ENCODE measurements at regions not wholly inside any gene's neighbourhood (a gene's known extent, or its start where the extent isn't known, plus 50 kb on each side); places are given as distances from the start of the nearest gene placed in this dataset.
"Not testable (repeated sequence)": the region's sequence is repeated elsewhere in the genome, so short reads cannot be mapped to it uniquely, and the experiment has no call there.

DNA sequence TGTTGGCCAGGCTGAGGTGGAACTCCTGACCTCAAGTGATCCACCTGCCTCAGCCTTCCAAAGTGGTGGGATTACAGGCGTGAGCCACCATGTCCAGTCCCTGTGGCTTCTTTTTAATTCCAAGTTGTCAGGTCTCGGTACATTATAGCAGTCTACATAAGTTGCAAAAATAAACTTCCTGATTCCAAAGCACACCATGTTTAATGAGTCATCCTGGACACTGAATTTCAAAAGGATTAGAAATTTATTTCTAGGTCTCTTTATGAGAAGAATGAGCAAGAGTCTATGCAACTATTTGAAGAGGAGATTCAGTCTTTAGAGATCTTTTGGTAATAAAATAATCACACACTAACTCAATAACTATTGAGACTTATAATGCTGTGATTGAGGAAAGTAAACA lies 63.9 kb upstream of the MCHR2 start:
- Histone ChIP-seq H4K20me1 (ENCODE audit: control insufficient read depth, insufficient read depth, low read length, poor library complexity, severe bottlenecking) (no peaks in the 10 kb centered on the region), H3K9me3 (ENCODE audit: control extremely low read depth in 1 of 3, control insufficient read depth in 2 of 3, insufficient read depth in 1 of 3, low read length in 2 of 3) (no peaks in the 10 kb centered on the region), H3K9ac (ENCODE audit: low read length) (no peak overlapping the region), H3K4me2 (replicated peaks; ENCODE audit: low read depth, low read length, poor library complexity, severe bottlenecking) (no peak overlapping the region), H3K4me1 (ENCODE audit: control insufficient read depth in 2 of 2, insufficient read depth in 2 of 2, low read length in 2 of 2) (no peaks in the 10 kb centered on the region), H3K4me3 (ENCODE audit: control extremely low read depth in 1 of 5, extremely low read depth in 1 of 5, insufficient read depth in 1 of 5, low read depth in 2 of 5, low read length in 4 of 5) (no peak overlapping the region), H3K79me2 (ENCODE audit: control insufficient read depth, insufficient read depth, low read length) (no peaks in the 10 kb centered on the region), H3K36me3 (replicated peaks in 1 of 2; ENCODE audit: control extremely low read depth in 1 of 2, control insufficient read depth in 1 of 2, extremely low read depth in 1 of 2, insufficient read depth in 2 of 2, low read length in 1 of 2) (no peaks in the 10 kb centered on the region), H3K27ac (ENCODE audit: low read length in 2 of 2) (no peak overlapping the region), H3K27me3 (replicated peaks in 1 of 4; ENCODE audit: control extremely low read depth in 1 of 4, control insufficient read depth in 3 of 4, insufficient read depth in 4 of 4, low read length in 3 of 4) (no peaks in the 10 kb centered on the region), H2AFZ (ENCODE audit: insufficient read depth, low read depth, low read length, poor library complexity, severe bottlenecking) (no peak overlapping the region)
- Mint-ChIP-seq H3K27ac (no peak overlapping the region), H3K4me1 (no peaks in the 10 kb centered on the region), H3K4me3 (no peak overlapping the region), H3K27me3 (no peaks in the 10 kb centered on the region), H3K9me3 (ENCODE audit: insufficient read depth) (no peaks in the 10 kb centered on the region)
- no peak for ATAC-seq (ENCODE audit: low read depth)
- DNase-seq: no peak
- ChIA-PET POLR2A (no interaction called here), CTCF (no interaction called here)
- TF ChIP-seq, protein P1, sequence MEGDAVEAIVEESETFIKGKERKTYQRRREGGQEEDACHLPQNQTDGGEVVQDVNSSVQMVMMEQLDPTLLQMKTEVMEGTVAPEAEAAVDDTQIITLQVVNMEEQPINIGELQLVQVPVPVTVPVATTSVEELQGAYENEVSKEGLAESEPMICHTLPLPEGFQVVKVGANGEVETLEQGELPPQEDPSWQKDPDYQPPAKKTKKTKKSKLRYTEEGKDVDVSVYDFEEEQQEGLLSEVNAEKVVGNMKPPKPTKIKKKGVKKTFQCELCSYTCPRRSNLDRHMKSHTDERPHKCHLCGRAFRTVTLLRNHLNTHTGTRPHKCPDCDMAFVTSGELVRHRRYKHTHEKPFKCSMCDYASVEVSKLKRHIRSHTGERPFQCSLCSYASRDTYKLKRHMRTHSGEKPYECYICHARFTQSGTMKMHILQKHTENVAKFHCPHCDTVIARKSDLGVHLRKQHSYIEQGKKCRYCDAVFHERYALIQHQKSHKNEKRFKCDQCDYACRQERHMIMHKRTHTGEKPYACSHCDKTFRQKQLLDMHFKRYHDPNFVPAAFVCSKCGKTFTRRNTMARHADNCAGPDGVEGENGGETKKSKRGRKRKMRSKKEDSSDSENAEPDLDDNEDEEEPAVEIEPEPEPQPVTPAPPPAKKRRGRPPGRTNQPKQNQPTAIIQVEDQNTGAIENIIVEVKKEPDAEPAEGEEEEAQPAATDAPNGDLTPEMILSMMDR (IDR thresholded peaks at IDR 0.05): no peak
- TF ChIP-seq EZH2 (IDR thresholded peaks at IDR 0.05; ENCODE audit: borderline replicate concordance, insufficient read depth, low read depth, low read length, poor library complexity, severe bottlenecking): no peak
- WGBS (ENCODE audit: insufficient coverage): 100% methylated on average over 1 of the region's 2 CpGs
- intact Hi-C loops (cut with micrococcal nuclease): no loop called here

DNA sequence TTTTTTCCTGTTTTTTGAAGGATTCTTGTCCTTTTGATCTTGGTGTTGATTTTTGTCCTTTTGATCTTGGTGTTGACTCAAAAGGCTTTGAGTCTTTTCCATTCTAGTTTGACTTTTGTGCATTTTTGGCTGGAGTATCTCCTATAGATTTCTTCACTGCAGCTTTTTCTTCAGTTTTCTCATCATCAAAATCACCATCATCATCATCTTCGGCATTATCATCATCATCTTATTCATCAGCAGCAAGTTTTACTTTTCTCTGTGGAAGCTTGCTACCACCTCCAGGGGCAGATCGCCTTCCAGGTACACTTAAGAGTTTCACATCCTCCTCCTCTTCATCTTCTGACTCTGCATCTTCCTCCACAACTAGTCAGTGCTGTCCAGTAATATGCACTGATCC lies 56.5 kb upstream of the MCHR2 start:
- H3K79me2 ChIP-seq (ENCODE audit: control insufficient read depth, insufficient read depth, low read length): no peaks in the 10 kb centered on the region

GRCh38 chr6:100043961-100044360 lies 49.9 kb upstream of the MCHR2 start:
- POLR2A ChIA-PET; H3K4me1 ChIP-seq (ENCODE audit: control insufficient read depth in 2 of 2, insufficient read depth in 2 of 2, low read length in 2 of 2); H2AFZ ChIP-seq (ENCODE audit: insufficient read depth, low read depth, low read length, poor library complexity, severe bottlenecking); H3K79me2 ChIP-seq (ENCODE audit: control insufficient read depth, insufficient read depth, low read length); H3K4me3 ChIP-seq (ENCODE audit: control extremely low read depth in 1 of 5, extremely low read depth in 1 of 5, insufficient read depth in 1 of 5, low read depth in 2 of 5, low read length in 4 of 5); H3K9me3 Mint-ChIP-seq (ENCODE audit: insufficient read depth); H3K27me3 Mint-ChIP-seq; H3K27ac Mint-ChIP-seq; H3K9me3 ChIP-seq (ENCODE audit: control extremely low read depth in 1 of 3, control insufficient read depth in 2 of 3, insufficient read depth in 1 of 3, low read length in 2 of 3); H3K36me3 ChIP-seq (replicated peaks in 1 of 2; ENCODE audit: control extremely low read depth in 1 of 2, control insufficient read depth in 1 of 2, extremely low read depth in 1 of 2, insufficient read depth in 2 of 2, low read length in 1 of 2); H3K4me1 Mint-ChIP-seq; H3K4me3 Mint-ChIP-seq; H3K9ac ChIP-seq (ENCODE audit: low read length); H3K4me2 ChIP-seq (replicated peaks; ENCODE audit: low read depth, low read length, poor library complexity, severe bottlenecking); DNase-seq; H3K27me3 ChIP-seq (replicated peaks in 1 of 4; ENCODE audit: control extremely low read depth in 1 of 4, control insufficient read depth in 3 of 4, insufficient read depth in 4 of 4, low read length in 3 of 4); CTCF ChIA-PET; ATAC-seq (ENCODE audit: low read depth); H3K27ac ChIP-seq (ENCODE audit: low read length in 2 of 2); intact Hi-C loops (cut with micrococcal nuclease); H4K20me1 ChIP-seq (ENCODE audit: control insufficient read depth, insufficient read depth, low read length, poor library complexity, severe bottlenecking): not testable (repeated sequence)

More for the DNA sequence above, 56.5 kb upstream of the MCHR2 start:
- Histone ChIP-seq H4K20me1 (ENCODE audit: control insufficient read depth, insufficient read depth, low read length, poor library complexity, severe bottlenecking) (no peaks in the 10 kb centered on the region), H2AFZ (ENCODE audit: insufficient read depth, low read depth, low read length, poor library complexity, severe bottlenecking) (no peak overlapping the region), H3K27ac (ENCODE audit: low read length in 2 of 2) (no peak overlapping the region), H3K4me3 (ENCODE audit: control extremely low read depth in 1 of 5, extremely low read depth in 1 of 5, insufficient read depth in 1 of 5, low read depth in 2 of 5, low read length in 4 of 5) (no peak overlapping the region), H3K36me3 (replicated peaks in 1 of 2; ENCODE audit: control extremely low read depth in 1 of 2, control insufficient read depth in 1 of 2, extremely low read depth in 1 of 2, insufficient read depth in 2 of 2, low read length in 1 of 2) (no peaks in the 10 kb centered on the region), H3K4me1 (ENCODE audit: control insufficient read depth in 2 of 2, insufficient read depth in 2 of 2, low read length in 2 of 2) (no peaks in the 10 kb centered on the region), H3K9ac (ENCODE audit: low read length) (no peak overlapping the region), H3K27me3 (replicated peaks in 1 of 4; ENCODE audit: control extremely low read depth in 1 of 4, control insufficient read depth in 3 of 4, insufficient read depth in 4 of 4, low read length in 3 of 4) (no peaks in the 10 kb centered on the region), H3K4me2 (replicated peaks; ENCODE audit: low read depth, low read length, poor library complexity, severe bottlenecking) (no peak overlapping the region), H3K9me3 (ENCODE audit: control extremely low read depth in 1 of 3, control insufficient read depth in 2 of 3, insufficient read depth in 1 of 3, low read length in 2 of 3) (no peaks in the 10 kb centered on the region)
- no peaks in the 10 kb centered on the region for H3K27me3 Mint-ChIP-seq
- CTCF ChIA-PET: no interaction called here
- no peak overlapping the region for H3K4me3 Mint-ChIP-seq
- intact Hi-C loops (cut with micrococcal nuclease): no loop called here
- H3K4me1 Mint-ChIP-seq: no peaks in the 10 kb centered on the region
- no peaks in the 10 kb centered on the region for H3K9me3 Mint-ChIP-seq (ENCODE audit: insufficient read depth)
- no peak overlapping the region for H3K27ac Mint-ChIP-seq
- ATAC-seq (ENCODE audit: low read depth) (no peak), DNase-seq (no peak)
- POLR2A ChIA-PET: no interaction called here
- TF ChIP-seq, protein P1 (IDR thresholded peaks at IDR 0.05): no peak
- no peak for TF ChIP-seq EZH2 (IDR thresholded peaks at IDR 0.05; ENCODE audit: borderline replicate concordance, insufficient read depth, low read depth, low read length, poor library complexity, severe bottlenecking)
- WGBS (ENCODE audit: insufficient coverage): 88% methylated on average over 2 of the region's 2 CpGs
